K562 (cell line): ENCODE measurements at regions not wholly inside any gene's neighbourhood (a gene's known extent, or its start where the extent isn't known, plus 50 kb on each side); places are given as distances from the start of the nearest gene placed in this dataset.

ENCODE experiments used
- ATAC-seq: fragments of 200-7000 bp; cut with Tn5 transposase; 3 replicates; pipeline ENCODE4 v1.9.1; 2020; ENCODE audit warnings: moderate library complexity
- BruUV-seq: library from RNA; stranded (reverse); fragments of 400-500 nt; replicated peaks from 2 replicates; lab custom pipeline; 2021; lab: Mats Ljungman, UMichigan
- CTCF ChIA-PET: fragments of 300-600 bp; formaldehyde crosslinking; extraction: SDS; loops from one replicate; lab custom pipeline; 2021; ENCODE audit warnings: low intra/inter-chr PET ratio; lab: Yijun Ruan, JAX
- POLR2A ChIA-PET: fragments of 300-600, 350-650 bp; sonication (Branson Sonifier 250); formaldehyde crosslinking; extraction: SDS; loops from one replicate; lab custom pipeline; 2021; ENCODE audit warnings: antibody characterized with exemption, inconsistent platforms; lab: Yijun Ruan, JAX
- DNase-seq, 4 experiments: peaks; one replicate each; pipeline versions ENCODE4 v3.0.0 to v3.0.0-alpha.2; 2011 to 2018; ENCODE audit warnings: low spot score in 3 of 4, mixed read lengths in 3 of 4; ENCODE audit errors: extremely low read depth in 1 of 4
- FAIRE-seq: peaks from 2 replicates; lab custom pipeline; 2011; peaks lifted over from hg19 to GRCh38; lab: Jason Lieb, UNC
- H2AFZ ChIP-seq: 2 replicates; pipeline ENCODE4 v1.6.0; 2011; ENCODE audit warnings: low read depth, low read length, control low read depth, inconsistent platforms
- H3K27ac ChIP-seq: fragments of 200-600 bp; 3 replicates; pipeline ENCODE4 v1.8.0; 2011; ENCODE audit warnings: low read depth, mild to moderate bottlenecking, control low read depth, inconsistent platforms, low read length, moderate library complexity, mixed read lengths; ENCODE audit errors: extremely low read depth
- H3K27me3 ChIP-seq, 2 experiments: fragments of 300-600 bp in 1 of 2; 2 replicates in 1 of 2; 3 replicates in 1 of 2; pipeline versions ENCODE4 v1.6.0 to v1.8.0; 2011; ENCODE audit warnings: inconsistent platforms in 2 of 2, low read length in 2 of 2, mild to moderate bottlenecking in 1 of 2, mixed read lengths in 1 of 2, moderate library complexity in 1 of 2; ENCODE audit not compliant: control insufficient read depth in 2 of 2, insufficient read depth in 2 of 2
- H3K36me3 ChIP-seq: fragments of 300-600 bp; 3 replicates; pipeline ENCODE4 v1.8.0; 2011; ENCODE audit warnings: mild to moderate bottlenecking, low read length, inconsistent platforms; ENCODE audit not compliant: control insufficient read depth, insufficient read depth
- H3K4me1 ChIP-seq, 2 experiments: fragments of 200-600 bp in 1 of 2; replicated peaks in 1 of 2; 2 replicates in 1 of 2; 3 replicates in 1 of 2; pipeline versions ENCODE4 v1.5.1 to v1.8.0; 2011; ENCODE audit warnings: inconsistent platforms in 2 of 2, low read length in 2 of 2, mild to moderate bottlenecking in 1 of 2, mixed read lengths in 1 of 2, moderate library complexity in 1 of 2; ENCODE audit not compliant: control insufficient read depth in 2 of 2, insufficient read depth in 2 of 2
- H3K4me2 ChIP-seq: 2 replicates; pipeline ENCODE4 v1.6.1; 2011; ENCODE audit warnings: low read length, control low read depth, inconsistent platforms, mixed read lengths; ENCODE audit not compliant: insufficient read depth
- H3K4me3 ChIP-seq: fragments of 200-600 bp; sonication (generic), shearing (Covaris generic); 2 replicates; pipeline ENCODE4 v1.5.1; 2016; ENCODE audit warnings: control low read depth, inconsistent platforms
- H3K79me2 ChIP-seq: fragments of 200-600 bp; 3 replicates; pipeline ENCODE4 v1.8.0; 2011; ENCODE audit warnings: low read length, inconsistent platforms; ENCODE audit not compliant: control insufficient read depth, insufficient read depth
- H3K9ac ChIP-seq, 2 experiments: 2 replicates each; pipeline versions ENCODE4 v1.6.0 to v1.6.1; 2011; ENCODE audit warnings: low read depth in 2 of 2, low read length in 2 of 2, control low read depth in 1 of 2, inconsistent platforms in 1 of 2, mild to moderate bottlenecking in 1 of 2, mixed read lengths in 1 of 2; ENCODE audit not compliant: insufficient read depth in 1 of 2
- H3K9me1 ChIP-seq: one replicate; pipeline ENCODE4 v1.6.0; 2011; ENCODE audit warnings: inconsistent platforms, mild to moderate bottlenecking, low read length, moderate library complexity; ENCODE audit not compliant: control insufficient read depth, insufficient read depth
- H3K9me3 ChIP-seq: replicated peaks from 2 replicates; pipeline ENCODE4 v1.5.1; 2011; ENCODE audit warnings: low read depth, low read length, inconsistent platforms; ENCODE audit not compliant: control insufficient read depth, insufficient read depth
- H4K20me1 ChIP-seq: replicated peaks from 2 replicates; pipeline ENCODE4 v1.6.1; 2011; ENCODE audit warnings: low read length, inconsistent platforms, mixed read lengths; ENCODE audit not compliant: control insufficient read depth, insufficient read depth
- ARHGAP35 ChIP-seq: fragments of 450-650 bp; IDR thresholded peaks from 2 replicates; pipeline ENCODE4 v1.6.1; 2018; ENCODE audit not compliant: partially characterized antibody
- BMI1 ChIP-seq: fragments of 150-350 bp; IDR thresholded peaks from 2 replicates; pipeline ENCODE4 v1.6.1; 2014; ENCODE audit warnings: low read length
- BRD4 ChIP-seq: fragments of 200-600 bp; sonication (generic); IDR thresholded peaks from 2 replicates; pipeline ENCODE4 v1.6.1; 2017; ENCODE audit warnings: inconsistent platforms
- CSDE1 ChIP-seq, 2 experiments: fragments of 450-650 bp; IDR thresholded peaks; 2 replicates each; pipeline ENCODE4 v1.6.1; 2016; ENCODE audit warnings: mild to moderate bottlenecking in 1 of 2
- HMGN3 ChIP-seq: IDR thresholded peaks from 2 replicates; pipeline ENCODE4 v1.6.1; 2011; ENCODE audit warnings: borderline replicate concordance, low read depth, mild to moderate bottlenecking, mixed read lengths, low read length; ENCODE audit not compliant: insufficient read length; ENCODE audit errors: extremely low read depth
- KDM4B ChIP-seq, 2 experiments: fragments of 450-650 bp in 1 of 2; sonication (generic) in 1 of 2; IDR thresholded peaks; 2 replicates each; pipeline ENCODE4 v1.6.1; 2016 to 2017; ENCODE audit warnings: borderline replicate concordance in 2 of 2, antibody characterized with exemption in 1 of 2, low read depth in 1 of 2, mild to moderate bottlenecking in 1 of 2
- NCOA1 ChIP-seq: fragments of 450-650 bp; IDR thresholded peaks from 2 replicates; pipeline ENCODE4 v1.6.1; 2016; ENCODE audit warnings: low read depth
- ZBED1 ChIP-seq: IDR thresholded peaks from 2 replicates; pipeline ENCODE4 v1.6.1; 2014
- ZBTB1 ChIP-seq: sonication (generic); formaldehyde crosslinking; IDR thresholded peaks from 2 replicates; pipeline ENCODE4 v1.8.1; 2023; ENCODE audit warnings: missing genetic modification reagents, low read depth, mild to moderate bottlenecking, borderline replicate concordance
- ZBTB7A ChIP-seq: IDR thresholded peaks from 2 replicates; pipeline ENCODE4 v1.6.1; 2011; ENCODE audit warnings: low read depth, mild to moderate bottlenecking, low read length, moderate library complexity, borderline replicate concordance; ENCODE audit not compliant: control insufficient read depth
- ZNF12 ChIP-seq: sonication (generic); formaldehyde crosslinking; IDR thresholded peaks from 2 replicates; pipeline ENCODE4 v1.4.0; 2020; ENCODE audit warnings: mild to moderate bottlenecking, missing genetic modification reagents
- ZNF766 ChIP-seq: fragments of 200-800 bp; sonication (Bioruptor generic); conservative IDR thresholded peaks from 2 replicates; pipeline ENCODE4 v1.6.1; 2016; ENCODE audit warnings: missing genetic modification characterization, missing compliant biosample characterization
- WGBS: fragments of 100-300 bp; shearing (Covaris generic); methylation state at CpG from one replicate; pipeline ENCODE4 v1.1.6; 2016; ENCODE audit warnings: low coverage, mixed read lengths; ENCODE audit not compliant: insufficient coverage; ENCODE audit errors: missing lambda C conversion rate; 5-methylcytosine and 5-hydroxymethylcytosine counted together
- in situ Hi-C: fragments of 300-500 bp; cut with MboI; formaldehyde crosslinking; loops from 4 replicates; pipeline ENCODE4 v1.15.0; 2018; ENCODE audit warnings: inconsistent platforms, mixed read lengths
- intact Hi-C: fragments of 100-400 bp; cut with micrococcal nuclease; formaldehyde crosslinking; loops from 2 replicates; pipeline ENCODE4 v1.14.2; 2022
- TF ChIP-seq, protein P1 (sequence below): fragments of 450-650 bp; formaldehyde crosslinking; IDR thresholded peaks from 2 replicates; pipeline ENCODE4 v1.4.0; 2020; ENCODE audit warnings: mild to moderate bottlenecking, moderate library complexity
- TF ChIP-seq, protein P2 (sequence below): sonication (generic); formaldehyde crosslinking; IDR thresholded peaks from 2 replicates; pipeline ENCODE4 v1.8.0; 2022; ENCODE audit warnings: missing genetic modification reagents, mild to moderate bottlenecking, moderate library complexity, borderline replicate concordance

DNA sequence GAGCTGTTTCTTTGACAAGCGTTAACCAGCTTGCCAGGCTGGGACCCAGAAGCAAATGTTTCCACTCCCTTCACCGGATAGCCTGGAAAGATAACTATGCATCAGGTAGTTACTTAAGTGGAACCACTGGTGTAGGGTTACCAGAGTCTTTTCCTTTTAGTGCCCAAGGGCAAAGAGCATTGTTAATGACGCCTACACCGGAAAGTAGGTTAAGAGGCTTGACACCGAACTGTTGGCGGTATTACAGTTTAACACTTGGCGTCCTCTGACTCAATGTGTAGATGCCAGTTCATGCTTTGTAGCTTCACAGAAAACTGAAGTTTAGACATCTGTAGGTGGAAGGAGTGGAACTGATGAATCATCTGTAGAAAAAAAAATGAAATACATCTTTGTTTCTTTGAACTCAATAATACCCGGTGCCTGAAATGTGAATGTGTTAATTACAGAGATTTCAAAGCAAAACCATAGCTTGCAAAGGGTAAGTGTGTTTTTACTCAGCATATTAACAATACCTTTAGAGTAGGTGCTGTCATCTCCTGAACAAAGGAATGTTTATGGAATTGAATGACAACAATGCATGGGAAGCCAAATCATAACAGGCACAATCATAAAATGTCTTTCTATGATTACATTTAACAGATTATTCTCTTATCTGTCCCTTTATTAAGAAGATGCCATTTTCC, 426.7 kb upstream of the SALL1 start:
- 0% methylated on average over 8 of the region's 8 CpGs for WGBS
- no peak for TF ChIP-seq ZNF766
- no peak for TF ChIP-seq CSDE1 (IDR thresholded peaks at IDR 0.05)
- TF ChIP-seq KDM4B (IDR thresholded peaks at IDR 0.05; ENCODE audit: borderline replicate concordance in 2 of 2, low read depth in 1 of 2): no peak
- TF ChIP-seq BRD4: no peak
- no peaks in the 10 kb centered on the region for H3K4me1 ChIP-seq
- H2AFZ ChIP-seq: no peak overlapping the region
- H4K20me1 ChIP-seq: no peaks in the 10 kb centered on the region
- H3K27me3 ChIP-seq: no peaks in the 10 kb centered on the region
- DNase-seq: no peak
- BruUV-seq: no TSS peak
- CTCF ChIA-PET: no interaction called here
- in situ Hi-C loops: no loop called here
- H3K4me2 ChIP-seq: no peak overlapping the region
- H3K79me2 ChIP-seq: no peaks in the 10 kb centered on the region
- ATAC-seq: no peak
- no peak overlapping the region for H3K4me3 ChIP-seq
- H3K9me1 ChIP-seq: no peaks in the 10 kb centered on the region
- no peaks in the 10 kb centered on the region for H3K9me3 ChIP-seq
- H3K9ac ChIP-seq: no peak overlapping the region
- POLR2A ChIA-PET: no interaction called here
- H3K27ac ChIP-seq: no peak overlapping the region
- FAIRE-seq: no peak
- intact Hi-C loops: no loop called here
- H3K36me3 ChIP-seq: no peaks in the 10 kb centered on the region

- ChIA-PET POLR2A (no interaction called here), CTCF (no interaction called here)
- Histone ChIP-seq H3K36me3 (no peaks in the 10 kb centered on the region), H3K9me3 (no peaks in the 10 kb centered on the region), H3K27ac (no peak overlapping the region), H3K9ac (no peak overlapping the region), H3K9me1 (no peaks in the 10 kb centered on the region), H3K4me2 (no peak overlapping the region), H3K4me3 (no peak overlapping the region), H3K27me3 (no peaks in the 10 kb centered on the region), H4K20me1 (no peaks in the 10 kb centered on the region), H2AFZ (no peak overlapping the region), H3K79me2 (no peaks in the 10 kb centered on the region), H3K4me1 (no peaks in the 10 kb centered on the region)
- BruUV-seq: no TSS peak
- FAIRE-seq (no peak), DNase-seq (no peak), ATAC-seq (no peak)
- WGBS: 1% methylated on average over 8 of the region's 8 CpGs
- in situ Hi-C loops: no loop called here
- intact Hi-C loops: no loop called here
- TF ChIP-seq ZBED1 (no peak), ARHGAP35 (no peak), HMGN3 (no peak), BMI1 (no peak), ZBTB1 (CRISPR knock-in tag) (no peak), ZNF12 (CRISPR knock-in tag) (no peak), ZBTB7A (no peak), NCOA1 (no peak)
- TF ChIP-seq, protein P1, sequence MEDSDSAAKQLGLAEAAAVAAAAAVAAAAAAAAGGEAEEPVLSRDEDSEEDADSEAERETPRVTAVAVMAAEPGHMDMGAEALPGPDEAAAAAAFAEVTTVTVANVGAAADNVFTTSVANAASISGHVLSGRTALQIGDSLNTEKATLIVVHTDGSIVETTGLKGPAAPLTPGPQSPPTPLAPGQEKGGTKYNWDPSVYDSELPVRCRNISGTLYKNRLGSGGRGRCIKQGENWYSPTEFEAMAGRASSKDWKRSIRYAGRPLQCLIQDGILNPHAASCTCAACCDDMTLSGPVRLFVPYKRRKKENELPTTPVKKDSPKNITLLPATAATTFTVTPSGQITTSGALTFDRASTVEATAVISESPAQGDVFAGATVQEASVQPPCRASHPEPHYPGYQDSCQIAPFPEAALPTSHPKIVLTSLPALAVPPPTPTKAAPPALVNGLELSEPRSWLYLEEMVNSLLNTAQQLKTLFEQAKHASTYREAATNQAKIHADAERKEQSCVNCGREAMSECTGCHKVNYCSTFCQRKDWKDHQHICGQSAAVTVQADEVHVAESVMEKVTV: no peak
- TF ChIP-seq, protein P2, sequence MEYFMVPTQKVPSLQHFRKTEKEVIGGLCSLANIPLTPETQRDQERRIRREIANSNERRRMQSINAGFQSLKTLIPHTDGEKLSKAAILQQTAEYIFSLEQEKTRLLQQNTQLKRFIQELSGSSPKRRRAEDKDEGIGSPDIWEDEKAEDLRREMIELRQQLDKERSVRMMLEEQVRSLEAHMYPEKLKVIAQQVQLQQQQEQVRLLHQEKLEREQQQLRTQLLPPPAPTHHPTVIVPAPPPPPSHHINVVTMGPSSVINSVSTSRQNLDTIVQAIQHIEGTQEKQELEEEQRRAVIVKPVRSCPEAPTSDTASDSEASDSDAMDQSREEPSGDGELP (CRISPR knock-in tag): no peak
Observed at GRCh38 chr16:51576498-51577195, 425.6 kb upstream of the SALL1 start.
